Activated T-helper 17 cell treated with anti-CD3 and anti-CD28 coated beads, Interleukin-2, amount 50 U/mL, for 72 hours (primary cell): ENCODE measurements at regions not wholly inside any gene's neighbourhood (a gene's known extent, or its start where the extent isn't known, plus 50 kb on each side); places are given as distances from the start of the nearest gene placed in this dataset.

Source experiments
- ATAC-seq: fragments of 150-1000 bp; cut with Tn5 transposase; replicated peaks from 2 replicates; pipeline ENCODE4 v1.10.0; 2021; ENCODE audit warnings: mild to moderate bottlenecking, moderate library complexity
- H3K27ac Mint-ChIP-seq: one replicate; pipeline ENCODE4 v1.8.0; 2022; ENCODE audit warnings: mixed read lengths
- H3K27me3 Mint-ChIP-seq: one replicate; pipeline ENCODE4 v1.8.0; 2022; ENCODE audit warnings: mixed read lengths
- H3K36me3 Mint-ChIP-seq: one replicate; pipeline ENCODE4 v1.8.0; 2022; ENCODE audit warnings: low read depth, mild to moderate bottlenecking, mixed read lengths
- H3K4me1 Mint-ChIP-seq: one replicate; pipeline ENCODE4 v1.8.0; 2022; ENCODE audit warnings: mixed read lengths
- H3K4me3 Mint-ChIP-seq: one replicate; pipeline ENCODE4 v1.8.0; 2022; ENCODE audit warnings: mild to moderate bottlenecking, mixed read lengths
- H3K9me3 Mint-ChIP-seq: one replicate; pipeline ENCODE4 v1.8.0; 2022; ENCODE audit warnings: mixed read lengths

DNA sequence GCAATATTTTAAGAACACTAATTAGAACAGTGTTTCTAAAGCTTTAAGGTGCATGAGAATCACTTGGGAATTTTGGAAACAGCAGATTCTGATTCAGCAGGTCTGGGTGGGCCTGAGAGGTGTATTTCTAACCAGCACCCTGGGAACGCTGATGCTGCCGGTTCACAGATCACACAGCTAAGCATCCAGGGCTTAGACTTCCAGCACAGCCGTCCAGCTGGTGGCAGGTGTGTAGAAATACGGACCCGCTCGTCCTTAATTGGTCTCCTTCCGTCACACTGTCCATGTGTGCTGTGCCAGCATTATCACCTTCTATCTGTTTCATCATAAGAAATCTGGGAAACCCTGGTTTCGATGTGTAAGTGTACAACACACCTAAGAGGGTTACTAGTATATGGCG, 1029.0 kb downstream of the EFNB2 start:
- no peaks in the 10 kb centered on the region for H3K36me3 Mint-ChIP-seq
- ATAC-seq = no peak
- no peaks in the 10 kb centered on the region for H3K27me3 Mint-ChIP-seq
- H3K27ac Mint-ChIP-seq = no peak overlapping the region
- H3K9me3 Mint-ChIP-seq = no peaks in the 10 kb centered on the region
- H3K4me3 Mint-ChIP-seq = no peak overlapping the region
- H3K4me1 Mint-ChIP-seq = no peaks in the 10 kb centered on the region

- Mint-ChIP-seq H3K9me3 (no peaks in the 10 kb centered on the region), H3K36me3 (no peaks in the 10 kb centered on the region), H3K27ac (no peak overlapping the region), H3K4me1 (no peaks in the 10 kb centered on the region), H3K27me3 (no peaks in the 10 kb centered on the region), H3K4me3 (no peak overlapping the region)
- ATAC-seq = no peak
Measured at GRCh38 chr13:105502193-105502592, 1033.3 kb downstream of the EFNB2 start.

- ATAC-seq = no peak
- Mint-ChIP-seq H3K4me1 (no peaks in the 10 kb centered on the region), H3K9me3 (no peaks in the 10 kb centered on the region), H3K4me3 (no peak overlapping the region), H3K27ac (no peak overlapping the region), H3K36me3 (no peaks in the 10 kb centered on the region), H3K27me3 (no peaks in the 10 kb centered on the region)
Measured at GRCh38 chr13:105497597-105497996, 1037.9 kb downstream of the EFNB2 start.

GRCh38 chr13:105492216-105492615, 1043.2 kb downstream of the EFNB2 start:
- H3K27ac Mint-ChIP-seq = no peak overlapping the region
- no peaks in the 10 kb centered on the region for H3K27me3 Mint-ChIP-seq
- no peak overlapping the region for H3K4me3 Mint-ChIP-seq
- H3K9me3 Mint-ChIP-seq = no peaks in the 10 kb centered on the region
- no peak for ATAC-seq
- no peaks in the 10 kb centered on the region for H3K36me3 Mint-ChIP-seq
- no peaks in the 10 kb centered on the region for H3K4me1 Mint-ChIP-seq

DNA sequence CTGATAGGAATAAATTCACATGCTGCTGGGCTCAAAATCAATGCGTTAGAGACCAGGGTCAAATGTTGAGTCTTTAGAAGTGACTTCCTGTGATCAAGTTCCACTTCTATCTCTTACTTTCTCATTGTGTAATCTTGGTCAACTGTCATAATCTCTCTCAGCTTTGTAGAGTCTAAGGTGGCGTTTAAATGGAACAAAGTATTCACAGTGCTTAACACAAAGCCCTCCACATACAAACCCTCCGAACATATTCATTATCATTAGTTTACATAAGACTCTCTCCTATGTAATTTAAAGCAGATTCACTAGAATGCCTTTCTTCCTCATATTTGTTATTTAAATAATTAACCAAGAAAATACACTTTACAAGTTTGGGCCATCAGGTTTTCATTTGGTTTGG, 1044.1 kb downstream of the EFNB2 start:
- H3K27me3 Mint-ChIP-seq = no peaks in the 10 kb centered on the region
- no peak for ATAC-seq
- H3K4me1 Mint-ChIP-seq = no peaks in the 10 kb centered on the region
- H3K4me3 Mint-ChIP-seq = no peak overlapping the region
- H3K36me3 Mint-ChIP-seq = no peaks in the 10 kb centered on the region
- H3K27ac Mint-ChIP-seq = no peak overlapping the region
- H3K9me3 Mint-ChIP-seq = no peaks in the 10 kb centered on the region

DNA sequence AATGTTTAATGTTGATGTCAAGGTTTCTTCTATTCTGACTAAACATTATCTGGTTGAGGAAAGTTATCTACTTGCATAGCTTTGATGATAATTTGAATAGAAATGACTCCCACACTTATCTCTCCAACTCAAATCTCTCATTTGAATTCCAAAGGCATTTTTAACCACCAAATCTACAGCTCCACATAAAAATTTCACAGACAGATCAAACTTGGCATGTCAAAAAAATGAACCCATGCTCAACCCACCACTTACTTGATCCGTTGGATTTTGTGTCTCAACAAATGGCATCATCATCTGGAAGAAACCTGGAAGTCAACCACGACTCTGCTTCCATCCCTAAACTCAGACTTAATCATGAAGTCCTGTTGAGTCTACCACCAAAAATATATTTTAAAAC, 1050.4 kb downstream of the EFNB2 start:
- Mint-ChIP-seq H3K27ac (no peak overlapping the region), H3K36me3 (no peaks in the 10 kb centered on the region), H3K4me1 (no peaks in the 10 kb centered on the region), H3K27me3 (peaks cover 8% of the 10 kb centered on the region), H3K9me3 (no peaks in the 10 kb centered on the region), H3K4me3 (no peak overlapping the region)
- ATAC-seq = no peak

- Mint-ChIP-seq H3K9me3 (peaks cover 3% of the 10 kb centered on the region), H3K27ac (no peak overlapping the region), H3K27me3 (peaks cover 3% of the 10 kb centered on the region), H3K36me3 (no peaks in the 10 kb centered on the region), H3K4me1 (no peaks in the 10 kb centered on the region), H3K4me3 (no peak overlapping the region)
- ATAC-seq = no peak
Measured at GRCh38 chr13:105474983-105475610, 1060.4 kb downstream of the EFNB2 start.

GRCh38 chr13:105471673-105472072, 1063.8 kb downstream of the EFNB2 start:
- H3K27ac Mint-ChIP-seq = no peak overlapping the region
- no peaks in the 10 kb centered on the region for H3K9me3 Mint-ChIP-seq
- H3K4me3 Mint-ChIP-seq = no peak overlapping the region
- H3K36me3 Mint-ChIP-seq = no peaks in the 10 kb centered on the region
- H3K27me3 Mint-ChIP-seq = no peaks in the 10 kb centered on the region
- H3K4me1 Mint-ChIP-seq = no peaks in the 10 kb centered on the region
- ATAC-seq = no peak

- H3K9me3 Mint-ChIP-seq = no peaks in the 10 kb centered on the region
- H3K4me1 Mint-ChIP-seq = no peaks in the 10 kb centered on the region
- ATAC-seq = no peak
- H3K27me3 Mint-ChIP-seq = peaks cover 3% of the 10 kb centered on the region
- H3K4me3 Mint-ChIP-seq = no peak overlapping the region
- H3K27ac Mint-ChIP-seq = no peak overlapping the region
- H3K36me3 Mint-ChIP-seq = no peaks in the 10 kb centered on the region
Measured at GRCh38 chr13:105466376-105466775, 1069.1 kb downstream of the EFNB2 start.

GRCh38 chr13:105465745-105466144, 1069.7 kb downstream of the EFNB2 start, which contains the start of gene DAOA:
TSS of gene DAOA (plus strand) at chr13:105466045.
- no peaks in the 10 kb centered on the region for H3K9me3 Mint-ChIP-seq

DNA sequence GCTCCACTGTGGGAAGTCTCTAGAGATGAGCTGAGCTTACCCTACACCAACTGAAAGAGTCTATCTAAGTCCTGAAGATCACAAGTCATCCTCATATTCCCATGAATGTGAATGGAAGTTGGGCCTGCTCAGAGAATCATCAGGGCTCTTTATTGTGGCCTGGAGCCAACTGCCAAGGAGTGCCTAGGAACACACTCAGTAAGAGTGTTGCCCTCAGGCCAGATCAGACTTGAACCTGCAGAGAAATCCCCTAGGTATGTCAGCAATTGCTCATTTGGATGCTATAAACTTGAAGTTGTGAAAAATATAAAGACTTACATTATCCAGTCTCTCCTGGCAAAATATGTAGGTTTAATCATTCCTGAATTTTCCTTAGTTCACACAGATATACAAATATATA, 1070.2 kb downstream of the EFNB2 start:
- ATAC-seq = no peak
- no peaks in the 10 kb centered on the region for H3K36me3 Mint-ChIP-seq
- H3K4me3 Mint-ChIP-seq = no peak overlapping the region
- H3K27ac Mint-ChIP-seq = no peak overlapping the region
- H3K9me3 Mint-ChIP-seq = no peaks in the 10 kb centered on the region
- H3K27me3 Mint-ChIP-seq = peaks cover 3% of the 10 kb centered on the region
- H3K4me1 Mint-ChIP-seq = no peaks in the 10 kb centered on the region

More at GRCh38 chr13:105465745-105466144, 1069.7 kb downstream of the EFNB2 start, which contains the start of gene DAOA:
- Mint-ChIP-seq H3K36me3 (no peaks in the 10 kb centered on the region), H3K27me3 (peaks cover 3% of the 10 kb centered on the region), H3K27ac (no peak within 1 kb of the TSS), H3K4me1 (no peaks in the 10 kb centered on the region), H3K4me3 (no peak within 1 kb of the TSS)
- ATAC-seq = no peak

DNA sequence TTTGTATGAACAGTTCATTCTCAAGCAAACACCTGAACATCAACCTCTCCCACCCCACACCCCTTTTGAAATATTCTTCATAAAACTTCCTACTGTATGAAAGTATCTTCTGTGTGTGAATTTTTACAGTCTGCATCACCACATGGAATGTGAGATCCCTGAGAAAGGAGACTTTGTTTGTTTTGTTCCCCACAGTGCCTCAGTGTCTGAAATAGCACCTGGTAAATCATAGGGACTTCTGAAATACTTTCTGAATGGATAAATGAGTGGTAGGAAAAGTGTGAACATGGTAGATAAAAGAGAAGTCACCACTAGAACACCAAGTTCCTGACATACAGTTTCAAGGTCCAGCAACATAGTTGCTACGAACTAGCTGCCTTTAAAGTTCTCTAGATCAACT, 1071.2 kb downstream of the EFNB2 start:
- ATAC-seq = no peak
- no peaks in the 10 kb centered on the region for H3K9me3 Mint-ChIP-seq
- H3K4me3 Mint-ChIP-seq = no peak overlapping the region
- H3K27me3 Mint-ChIP-seq = peaks cover 3% of the 10 kb centered on the region
- no peaks in the 10 kb centered on the region for H3K4me1 Mint-ChIP-seq
- H3K36me3 Mint-ChIP-seq = no peaks in the 10 kb centered on the region
- no peak overlapping the region for H3K27ac Mint-ChIP-seq

DNA sequence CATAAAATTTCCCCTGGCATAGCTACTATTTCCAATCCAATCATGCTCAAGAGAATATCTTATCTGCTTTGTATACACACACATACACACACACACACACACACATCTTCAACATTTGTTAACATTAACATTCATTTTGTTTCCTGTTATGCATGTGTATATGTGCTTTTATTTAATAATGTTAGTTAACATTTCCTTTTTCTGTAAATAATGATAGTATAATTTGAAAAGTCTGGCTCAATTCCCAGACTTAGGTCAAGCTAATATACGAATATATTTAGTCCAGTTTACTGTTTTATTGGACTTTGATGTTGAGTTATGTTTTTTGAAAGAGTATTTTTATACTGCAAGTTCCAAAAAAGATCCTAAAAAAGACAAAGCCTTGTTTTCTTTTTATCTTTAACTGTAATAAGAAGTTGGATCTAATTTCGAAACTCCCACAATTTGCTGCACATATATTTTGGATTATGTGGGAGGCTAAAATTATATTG, 1072.4 kb downstream of the EFNB2 start:
- Mint-ChIP-seq H3K27ac (no peak overlapping the region), H3K36me3 (no peaks in the 10 kb centered on the region), H3K4me3 (no peak overlapping the region), H3K4me1 (no peaks in the 10 kb centered on the region), H3K27me3 (peaks cover 3% of the 10 kb centered on the region), H3K9me3 (no peaks in the 10 kb centered on the region)
- ATAC-seq = no peak

GRCh38 chr13:105462098-105462497, 1073.4 kb downstream of the EFNB2 start:
- ATAC-seq = no peak
- Mint-ChIP-seq H3K4me3 (no peak overlapping the region), H3K36me3 (no peaks in the 10 kb centered on the region), H3K4me1 (no peaks in the 10 kb centered on the region), H3K27ac (no peak overlapping the region), H3K9me3 (no peaks in the 10 kb centered on the region), H3K27me3 (peaks cover 3% of the 10 kb centered on the region)

GRCh38 chr13:105452895-105453294, 1082.6 kb downstream of the EFNB2 start:
- Mint-ChIP-seq H3K4me1 (no peaks in the 10 kb centered on the region), H3K27me3 (no peaks in the 10 kb centered on the region), H3K4me3 (no peak overlapping the region), H3K9me3 (no peaks in the 10 kb centered on the region), H3K27ac (no peak overlapping the region), H3K36me3 (no peaks in the 10 kb centered on the region)
- no peak for ATAC-seq

- Mint-ChIP-seq H3K4me1 (no peaks in the 10 kb centered on the region), H3K9me3 (no peaks in the 10 kb centered on the region)
- ATAC-seq = no peak
Measured at GRCh38 chr13:105450784-105451183, 1084.7 kb downstream of the EFNB2 start.

More at GRCh38 chr13:105450784-105451183, 1084.7 kb downstream of the EFNB2 start:
- H3K4me3 Mint-ChIP-seq = no peak overlapping the region
- H3K27me3 Mint-ChIP-seq = no peaks in the 10 kb centered on the region
- no peak overlapping the region for H3K27ac Mint-ChIP-seq
- no peaks in the 10 kb centered on the region for H3K36me3 Mint-ChIP-seq
